ENCODE measurements at regions not wholly inside any gene's neighbourhood (a gene's known extent, or its start where the extent isn't known, plus 50 kb on each side); places are given as distances from the start of the nearest gene placed in this dataset.

DNA sequence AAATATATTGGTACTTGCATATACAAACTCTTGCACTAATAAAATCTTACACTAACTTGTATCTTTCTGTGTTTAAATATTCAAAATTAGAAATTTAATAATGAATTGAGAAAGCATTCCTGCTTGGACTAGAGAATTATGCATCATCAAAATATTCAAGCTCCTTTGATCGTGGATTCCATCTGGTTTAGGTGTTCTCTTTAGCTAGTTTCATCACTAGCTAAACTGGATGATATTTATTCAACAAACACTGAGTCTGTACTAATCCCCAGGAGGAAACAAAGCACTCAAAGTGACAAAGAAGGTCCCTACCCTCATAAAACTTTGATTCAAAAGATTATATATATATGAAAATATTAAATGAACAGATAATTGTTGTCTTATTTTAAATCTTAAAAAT lies 1360.9 kb upstream of the ALCAM start:
- TF ChIP-seq EZH2 (IDR thresholded peaks at IDR 0.05; ENCODE audit: borderline replicate concordance, low read depth, low read length, severe bottlenecking), result no peak
- TF ChIP-seq, protein P1, sequence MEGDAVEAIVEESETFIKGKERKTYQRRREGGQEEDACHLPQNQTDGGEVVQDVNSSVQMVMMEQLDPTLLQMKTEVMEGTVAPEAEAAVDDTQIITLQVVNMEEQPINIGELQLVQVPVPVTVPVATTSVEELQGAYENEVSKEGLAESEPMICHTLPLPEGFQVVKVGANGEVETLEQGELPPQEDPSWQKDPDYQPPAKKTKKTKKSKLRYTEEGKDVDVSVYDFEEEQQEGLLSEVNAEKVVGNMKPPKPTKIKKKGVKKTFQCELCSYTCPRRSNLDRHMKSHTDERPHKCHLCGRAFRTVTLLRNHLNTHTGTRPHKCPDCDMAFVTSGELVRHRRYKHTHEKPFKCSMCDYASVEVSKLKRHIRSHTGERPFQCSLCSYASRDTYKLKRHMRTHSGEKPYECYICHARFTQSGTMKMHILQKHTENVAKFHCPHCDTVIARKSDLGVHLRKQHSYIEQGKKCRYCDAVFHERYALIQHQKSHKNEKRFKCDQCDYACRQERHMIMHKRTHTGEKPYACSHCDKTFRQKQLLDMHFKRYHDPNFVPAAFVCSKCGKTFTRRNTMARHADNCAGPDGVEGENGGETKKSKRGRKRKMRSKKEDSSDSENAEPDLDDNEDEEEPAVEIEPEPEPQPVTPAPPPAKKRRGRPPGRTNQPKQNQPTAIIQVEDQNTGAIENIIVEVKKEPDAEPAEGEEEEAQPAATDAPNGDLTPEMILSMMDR (IDR thresholded peaks at IDR 0.05; ENCODE audit: borderline replicate concordance, extremely low read depth, low read length, poor library complexity, severe bottlenecking), result no peak
- Histone ChIP-seq H3K27ac (ENCODE audit: low read length) (no peak overlapping the region), H3K4me1 (ENCODE audit: insufficient read depth, low read length) (no peaks in the 10 kb centered on the region), H3K27me3 (ENCODE audit: insufficient read depth, low read length, poor library complexity) (no peaks in the 10 kb centered on the region), H3K36me3 (ENCODE audit: insufficient read depth, low read length) (no peaks in the 10 kb centered on the region), H3K4me3 (ENCODE audit: low read depth in 1 of 2, low read length in 2 of 2) (no peak overlapping the region), H3K9me3 (ENCODE audit: insufficient read depth, low read length, severe bottlenecking) (no peaks in the 10 kb centered on the region), H4K20me1 (ENCODE audit: insufficient read depth, low read length) (no peaks in the 10 kb centered on the region), H3K4me2 (ENCODE audit: insufficient read depth, low read length) (no peak overlapping the region), H3K9ac (ENCODE audit: low read depth, low read length) (no peak overlapping the region), H2AFZ (ENCODE audit: low read depth, low read length) (no peak overlapping the region), H3K79me2 (ENCODE audit: insufficient read depth, low read length) (no peaks in the 10 kb centered on the region)
- DNase-seq (no peak), ATAC-seq (ENCODE audit: insufficient read depth, low read depth) (no peak)

DNA sequence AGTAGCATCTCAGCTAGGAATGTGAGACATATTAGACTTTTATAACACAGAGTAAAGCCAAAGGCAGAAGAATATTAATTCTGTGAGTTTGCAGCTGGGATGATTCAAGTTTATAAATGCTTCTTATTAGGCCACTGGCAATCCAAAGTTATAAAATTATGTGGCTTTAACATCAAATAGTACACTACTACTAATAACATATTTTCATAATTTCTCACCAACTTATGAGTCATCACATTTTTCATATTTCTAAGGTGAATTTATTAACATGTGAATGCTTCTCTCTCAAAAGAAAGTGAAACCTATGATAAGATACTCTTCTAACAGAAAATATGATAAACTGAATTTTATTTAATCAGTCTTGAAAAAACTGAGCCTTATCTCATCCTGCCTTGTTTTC lies 1348.2 kb upstream of the ALCAM start:
- H3K4me2 ChIP-seq (ENCODE audit: insufficient read depth, low read length), result no peak overlapping the region
- no peaks in the 10 kb centered on the region for H3K27me3 ChIP-seq (ENCODE audit: insufficient read depth, low read length, poor library complexity)
- H3K4me1 ChIP-seq (ENCODE audit: insufficient read depth, low read length), result no peaks in the 10 kb centered on the region
- ATAC-seq (ENCODE audit: insufficient read depth, low read depth), result no peak
- DNase-seq, result no peak
- no peaks in the 10 kb centered on the region for H4K20me1 ChIP-seq (ENCODE audit: insufficient read depth, low read length)
- H3K9me3 ChIP-seq (ENCODE audit: insufficient read depth, low read length, severe bottlenecking), result no peaks in the 10 kb centered on the region
- H3K79me2 ChIP-seq (ENCODE audit: insufficient read depth, low read length), result no peaks in the 10 kb centered on the region
- H2AFZ ChIP-seq (ENCODE audit: low read depth, low read length), result no peak overlapping the region
- TF ChIP-seq, protein P1 (IDR thresholded peaks at IDR 0.05; ENCODE audit: borderline replicate concordance, extremely low read depth, low read length, poor library complexity, severe bottlenecking), result no peak
- TF ChIP-seq EZH2 (IDR thresholded peaks at IDR 0.05; ENCODE audit: borderline replicate concordance, low read depth, low read length, severe bottlenecking), result no peak
- no peak overlapping the region for H3K9ac ChIP-seq (ENCODE audit: low read depth, low read length)
- no peaks in the 10 kb centered on the region for H3K36me3 ChIP-seq (ENCODE audit: insufficient read depth, low read length)
- no peak overlapping the region for H3K27ac ChIP-seq (ENCODE audit: low read length)
- no peak overlapping the region for H3K4me3 ChIP-seq (ENCODE audit: low read depth in 1 of 2, low read length in 2 of 2)

DNA sequence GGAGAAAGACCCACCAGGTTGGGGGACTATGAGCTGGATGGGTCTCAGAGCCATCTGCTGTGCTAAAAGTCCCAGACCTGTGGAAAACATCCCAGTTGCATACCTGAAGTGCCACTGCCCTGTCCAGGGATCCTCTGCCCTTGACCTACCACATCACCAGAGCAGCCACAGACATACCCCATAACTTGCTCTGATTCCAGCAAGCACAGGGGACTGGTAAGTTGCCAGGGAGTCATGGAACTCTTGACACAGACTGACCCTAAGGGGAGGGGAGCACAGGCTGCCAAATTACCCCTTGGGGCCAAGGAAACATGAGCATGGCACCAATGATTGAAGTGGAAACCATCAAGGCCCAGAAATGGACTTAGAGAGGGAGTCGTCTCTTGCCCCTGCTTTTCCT lies 1335.1 kb upstream of the ALCAM start:
- ATAC-seq (ENCODE audit: insufficient read depth, low read depth) (no peak), DNase-seq (no peak)
- Histone ChIP-seq H3K4me1 (ENCODE audit: insufficient read depth, low read length) (no peaks in the 10 kb centered on the region), H3K4me3 (ENCODE audit: low read depth in 1 of 2, low read length in 2 of 2) (no peak overlapping the region), H3K27me3 (ENCODE audit: insufficient read depth, low read length, poor library complexity) (no peaks in the 10 kb centered on the region), H3K36me3 (ENCODE audit: insufficient read depth, low read length) (no peaks in the 10 kb centered on the region), H3K9ac (ENCODE audit: low read depth, low read length) (no peak overlapping the region), H3K27ac (ENCODE audit: low read length) (no peak overlapping the region), H2AFZ (ENCODE audit: low read depth, low read length) (no peak overlapping the region), H3K79me2 (ENCODE audit: insufficient read depth, low read length) (no peaks in the 10 kb centered on the region), H3K9me3 (ENCODE audit: insufficient read depth, low read length, severe bottlenecking) (no peaks in the 10 kb centered on the region), H4K20me1 (ENCODE audit: insufficient read depth, low read length) (no peaks in the 10 kb centered on the region), H3K4me2 (ENCODE audit: insufficient read depth, low read length) (no peak overlapping the region)
- no peak for TF ChIP-seq EZH2 (IDR thresholded peaks at IDR 0.05; ENCODE audit: borderline replicate concordance, low read depth, low read length, severe bottlenecking)

DNA sequence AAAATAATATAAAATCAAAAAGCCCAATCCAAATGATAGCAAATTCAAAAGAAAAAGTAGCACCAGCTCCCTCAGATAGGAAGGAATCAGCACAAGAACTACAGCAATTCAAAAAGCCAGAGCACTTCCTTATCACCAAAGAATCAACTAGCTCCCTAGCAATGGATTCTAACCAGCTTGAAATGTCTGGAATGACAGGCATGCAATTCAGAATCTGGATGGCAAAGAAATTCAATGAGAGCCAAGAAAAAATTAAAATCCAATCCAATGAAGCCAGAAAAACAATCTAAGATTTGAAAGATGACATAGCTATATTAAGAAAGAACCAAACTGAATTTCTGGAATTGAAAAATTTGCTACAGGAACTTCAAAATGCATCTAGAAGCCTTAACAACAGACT lies 1334.4 kb upstream of the ALCAM start:
- Histone ChIP-seq H3K9me3 (ENCODE audit: insufficient read depth, low read length, severe bottlenecking) (no peaks in the 10 kb centered on the region), H3K27me3 (ENCODE audit: insufficient read depth, low read length, poor library complexity) (no peaks in the 10 kb centered on the region), H2AFZ (ENCODE audit: low read depth, low read length) (no peak overlapping the region), H3K4me3 (ENCODE audit: low read depth in 1 of 2, low read length in 2 of 2) (no peak overlapping the region), H3K4me1 (ENCODE audit: insufficient read depth, low read length) (no peaks in the 10 kb centered on the region), H3K4me2 (ENCODE audit: insufficient read depth, low read length) (no peak overlapping the region), H3K9ac (ENCODE audit: low read depth, low read length) (no peak overlapping the region), H3K36me3 (ENCODE audit: insufficient read depth, low read length) (no peaks in the 10 kb centered on the region), H3K79me2 (ENCODE audit: insufficient read depth, low read length) (no peaks in the 10 kb centered on the region), H3K27ac (ENCODE audit: low read length) (no peak overlapping the region), H4K20me1 (ENCODE audit: insufficient read depth, low read length) (no peaks in the 10 kb centered on the region)
- no peak for ATAC-seq (ENCODE audit: insufficient read depth, low read depth)
- no peak for DNase-seq
- TF ChIP-seq EZH2 (IDR thresholded peaks at IDR 0.05; ENCODE audit: borderline replicate concordance, low read depth, low read length, severe bottlenecking), result no peak
- TF ChIP-seq, protein P1 (IDR thresholded peaks at IDR 0.05; ENCODE audit: borderline replicate concordance, extremely low read depth, low read length, poor library complexity, severe bottlenecking), result no peak
